ENCODE measurements at regions not wholly inside any gene's neighbourhood (a gene's known extent, or its start where the extent isn't known, plus 50 kb on each side); places are given as distances from the start of the nearest gene placed in this dataset.

DNA sequence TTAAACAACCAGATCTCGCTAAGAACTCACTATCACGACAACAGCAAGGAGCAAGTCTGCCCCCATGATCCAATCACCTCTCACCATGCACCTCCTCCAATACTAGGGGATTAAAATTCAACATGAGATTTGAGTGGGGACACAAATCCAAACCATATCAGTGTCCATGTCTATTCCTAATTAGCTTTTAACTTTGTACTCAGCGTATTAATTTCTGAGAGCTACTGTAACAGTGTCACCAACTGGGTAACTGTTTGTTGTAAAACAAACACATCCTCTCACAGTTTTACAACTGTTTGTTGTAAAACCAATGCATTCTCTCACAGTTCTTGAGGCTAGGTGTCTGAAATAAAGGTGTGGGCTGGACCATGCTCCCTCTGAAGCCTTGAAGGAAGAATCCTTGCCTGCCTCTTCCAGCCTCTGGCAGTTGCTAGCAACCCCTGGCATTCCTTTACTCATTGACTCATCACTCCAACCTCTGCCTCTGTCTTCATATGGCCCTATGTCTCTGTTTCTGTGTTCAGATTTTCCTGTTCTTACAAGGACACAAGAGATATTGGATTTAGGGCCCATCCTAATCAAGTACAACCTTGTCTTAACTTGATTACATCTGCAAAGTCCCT lies 121.2 kb downstream of the LTN1 start:
- no peaks in the 10 kb centered on the region for H3K79me2 ChIP-seq (replicated peaks; ENCODE audit: insufficient read depth)
- H3K4me2 ChIP-seq, result no peak overlapping the region
- H3K27ac ChIP-seq (ENCODE audit: low read depth), result no peak overlapping the region
- H3K9me2 ChIP-seq (ENCODE audit: insufficient read depth), result no peaks in the 10 kb centered on the region
- H2AFZ ChIP-seq, result no peak overlapping the region
- Mint-ChIP-seq H3K27me3 (ENCODE audit: insufficient read depth, low read depth, poor library complexity) (no peaks in the 10 kb centered on the region), H3K9me3 (no peaks in the 10 kb centered on the region), H3K27ac (peak overlapping the region; percentile 54; the same call in 1 of the 2 replicates), H3K4me1 (no peaks in the 10 kb centered on the region), H3K36me3 (ENCODE audit: low read depth) (peaks cover 23% of the 10 kb centered on the region), H3K4me3 (no peak overlapping the region)
- no peak overlapping the region for H3K4me3 ChIP-seq
- no peak for ATAC-seq
- DNase-seq (ENCODE audit: low spot score), result no peak
- H3K27me3 ChIP-seq (ENCODE audit: insufficient read depth), result no peaks in the 10 kb centered on the region
- H3K36me3 ChIP-seq (ENCODE audit: insufficient read depth), result peaks cover 19% of the 10 kb centered on the region; the same call in 1 of the 2 replicates
- H4K20me1 ChIP-seq (replicated peaks; ENCODE audit: insufficient read depth), result no peaks in the 10 kb centered on the region
- no peaks in the 10 kb centered on the region for H3F3A ChIP-seq (replicated peaks; ENCODE audit: low read depth)
- H3K4me1 ChIP-seq (ENCODE audit: insufficient read depth), result no peaks in the 10 kb centered on the region
- TF ChIP-seq EZH2phosphoT487 (IDR thresholded peaks at IDR 0.05; ENCODE audit: unreplicated experiment) (no peak), JUNB (IDR thresholded peaks at IDR 0.05; ENCODE audit: unreplicated experiment) (no peak), ZNF331 (CRISPR knock-in tag; IDR thresholded peaks at IDR 0.05; ENCODE audit: low read depth) (no peak), CREB1 (CRISPR knock-in tag; IDR thresholded peaks at IDR 0.05; ENCODE audit: low read depth) (no peak), STAT1 (IDR thresholded peaks at IDR 0.05; ENCODE audit: unreplicated experiment) (no peak), EZH2 (IDR thresholded peaks at IDR 0.05; ENCODE audit: low read depth, unreplicated experiment) (no peak), NANOG (IDR thresholded peaks at IDR 0.05; ENCODE audit: borderline replicate concordance) (no peak)
- TF ChIP-seq, protein P1, sequence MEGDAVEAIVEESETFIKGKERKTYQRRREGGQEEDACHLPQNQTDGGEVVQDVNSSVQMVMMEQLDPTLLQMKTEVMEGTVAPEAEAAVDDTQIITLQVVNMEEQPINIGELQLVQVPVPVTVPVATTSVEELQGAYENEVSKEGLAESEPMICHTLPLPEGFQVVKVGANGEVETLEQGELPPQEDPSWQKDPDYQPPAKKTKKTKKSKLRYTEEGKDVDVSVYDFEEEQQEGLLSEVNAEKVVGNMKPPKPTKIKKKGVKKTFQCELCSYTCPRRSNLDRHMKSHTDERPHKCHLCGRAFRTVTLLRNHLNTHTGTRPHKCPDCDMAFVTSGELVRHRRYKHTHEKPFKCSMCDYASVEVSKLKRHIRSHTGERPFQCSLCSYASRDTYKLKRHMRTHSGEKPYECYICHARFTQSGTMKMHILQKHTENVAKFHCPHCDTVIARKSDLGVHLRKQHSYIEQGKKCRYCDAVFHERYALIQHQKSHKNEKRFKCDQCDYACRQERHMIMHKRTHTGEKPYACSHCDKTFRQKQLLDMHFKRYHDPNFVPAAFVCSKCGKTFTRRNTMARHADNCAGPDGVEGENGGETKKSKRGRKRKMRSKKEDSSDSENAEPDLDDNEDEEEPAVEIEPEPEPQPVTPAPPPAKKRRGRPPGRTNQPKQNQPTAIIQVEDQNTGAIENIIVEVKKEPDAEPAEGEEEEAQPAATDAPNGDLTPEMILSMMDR (conservative IDR thresholded peaks at IDR 0.05; ENCODE audit: low read depth in 2 of 2), result no peak
- TF ChIP-seq, protein P2, sequence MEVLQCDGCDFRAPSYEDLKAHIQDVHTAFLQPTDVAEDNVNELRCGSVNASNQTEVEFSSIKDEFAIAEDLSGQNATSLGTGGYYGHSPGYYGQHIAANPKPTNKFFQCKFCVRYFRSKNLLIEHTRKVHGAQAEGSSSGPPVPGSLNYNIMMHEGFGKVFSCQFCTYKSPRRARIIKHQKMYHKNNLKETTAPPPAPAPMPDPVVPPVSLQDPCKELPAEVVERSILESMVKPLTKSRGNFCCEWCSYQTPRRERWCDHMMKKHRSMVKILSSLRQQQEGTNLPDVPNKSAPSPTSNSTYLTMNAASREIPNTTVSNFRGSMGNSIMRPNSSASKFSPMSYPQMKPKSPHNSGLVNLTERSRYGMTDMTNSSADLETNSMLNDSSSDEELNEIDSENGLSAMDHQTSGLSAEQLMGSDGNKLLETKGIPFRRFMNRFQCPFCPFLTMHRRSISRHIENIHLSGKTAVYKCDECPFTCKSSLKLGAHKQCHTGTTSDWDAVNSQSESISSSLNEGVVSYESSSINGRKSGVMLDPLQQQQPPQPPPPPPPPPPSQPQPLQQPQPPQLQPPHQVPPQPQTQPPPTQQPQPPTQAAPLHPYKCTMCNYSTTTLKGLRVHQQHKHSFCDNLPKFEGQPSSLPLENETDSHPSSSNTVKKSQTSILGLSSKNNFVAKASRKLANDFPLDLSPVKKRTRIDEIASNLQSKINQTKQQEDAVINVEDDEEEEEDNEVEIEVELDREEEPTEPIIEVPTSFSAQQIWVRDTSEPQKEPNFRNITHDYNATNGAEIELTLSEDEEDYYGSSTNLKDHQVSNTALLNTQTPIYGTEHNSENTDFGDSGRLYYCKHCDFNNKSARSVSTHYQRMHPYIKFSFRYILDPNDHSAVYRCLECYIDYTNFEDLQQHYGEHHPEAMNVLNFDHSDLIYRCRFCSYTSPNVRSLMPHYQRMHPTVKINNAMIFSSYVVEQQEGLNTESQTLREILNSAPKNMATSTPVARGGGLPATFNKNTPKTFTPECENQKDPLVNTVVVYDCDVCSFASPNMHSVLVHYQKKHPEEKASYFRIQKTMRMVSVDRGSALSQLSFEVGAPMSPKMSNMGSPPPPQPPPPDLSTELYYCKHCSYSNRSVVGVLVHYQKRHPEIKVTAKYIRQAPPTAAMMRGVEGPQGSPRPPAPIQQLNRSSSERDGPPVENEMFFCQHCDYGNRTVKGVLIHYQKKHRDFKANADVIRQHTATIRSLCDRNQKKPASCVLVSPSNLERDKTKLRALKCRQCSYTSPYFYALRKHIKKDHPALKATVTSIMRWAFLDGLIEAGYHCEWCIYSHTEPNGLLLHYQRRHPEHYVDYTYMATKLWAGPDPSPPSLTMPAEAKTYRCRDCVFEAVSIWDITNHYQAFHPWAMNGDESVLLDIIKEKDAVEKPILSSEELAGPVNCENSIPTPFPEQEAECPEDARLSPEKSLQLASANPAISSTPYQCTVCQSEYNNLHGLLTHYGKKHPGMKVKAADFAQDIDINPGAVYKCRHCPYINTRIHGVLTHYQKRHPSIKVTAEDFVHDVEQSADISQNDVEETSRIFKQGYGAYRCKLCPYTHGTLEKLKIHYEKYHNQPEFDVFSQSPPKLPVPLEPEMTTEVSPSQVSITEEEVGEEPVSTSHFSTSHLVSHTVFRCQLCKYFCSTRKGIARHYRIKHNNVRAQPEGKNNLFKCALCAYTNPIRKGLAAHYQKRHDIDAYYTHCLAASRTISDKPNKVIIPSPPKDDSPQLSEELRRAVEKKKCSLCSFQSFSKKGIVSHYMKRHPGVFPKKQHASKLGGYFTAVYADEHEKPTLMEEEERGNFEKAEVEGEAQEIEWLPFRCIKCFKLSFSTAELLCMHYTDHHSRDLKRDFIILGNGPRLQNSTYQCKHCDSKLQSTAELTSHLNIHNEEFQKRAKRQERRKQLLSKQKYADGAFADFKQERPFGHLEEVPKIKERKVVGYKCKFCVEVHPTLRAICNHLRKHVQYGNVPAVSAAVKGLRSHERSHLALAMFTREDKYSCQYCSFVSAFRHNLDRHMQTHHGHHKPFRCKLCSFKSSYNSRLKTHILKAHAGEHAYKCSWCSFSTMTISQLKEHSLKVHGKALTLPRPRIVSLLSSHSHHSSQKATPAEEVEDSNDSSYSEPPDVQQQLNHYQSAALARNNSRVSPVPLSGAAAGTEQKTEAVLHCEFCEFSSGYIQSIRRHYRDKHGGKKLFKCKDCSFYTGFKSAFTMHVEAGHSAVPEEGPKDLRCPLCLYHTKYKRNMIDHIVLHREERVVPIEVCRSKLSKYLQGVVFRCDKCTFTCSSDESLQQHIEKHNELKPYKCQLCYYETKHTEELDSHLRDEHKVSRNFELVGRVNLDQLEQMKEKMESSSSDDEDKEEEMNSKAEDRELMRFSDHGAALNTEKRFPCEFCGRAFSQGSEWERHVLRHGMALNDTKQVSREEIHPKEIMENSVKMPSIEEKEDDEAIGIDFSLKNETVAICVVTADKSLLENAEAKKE (CRISPR knock-in tag; IDR thresholded peaks at IDR 0.05), result no peak
- TF ChIP-seq, protein P3, sequence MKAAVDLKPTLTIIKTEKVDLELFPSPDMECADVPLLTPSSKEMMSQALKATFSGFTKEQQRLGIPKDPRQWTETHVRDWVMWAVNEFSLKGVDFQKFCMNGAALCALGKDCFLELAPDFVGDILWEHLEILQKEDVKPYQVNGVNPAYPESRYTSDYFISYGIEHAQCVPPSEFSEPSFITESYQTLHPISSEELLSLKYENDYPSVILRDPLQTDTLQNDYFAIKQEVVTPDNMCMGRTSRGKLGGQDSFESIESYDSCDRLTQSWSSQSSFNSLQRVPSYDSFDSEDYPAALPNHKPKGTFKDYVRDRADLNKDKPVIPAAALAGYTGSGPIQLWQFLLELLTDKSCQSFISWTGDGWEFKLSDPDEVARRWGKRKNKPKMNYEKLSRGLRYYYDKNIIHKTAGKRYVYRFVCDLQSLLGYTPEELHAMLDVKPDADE (IDR thresholded peaks at IDR 0.05), result no peak
- TF ChIP-seq, protein P4, sequence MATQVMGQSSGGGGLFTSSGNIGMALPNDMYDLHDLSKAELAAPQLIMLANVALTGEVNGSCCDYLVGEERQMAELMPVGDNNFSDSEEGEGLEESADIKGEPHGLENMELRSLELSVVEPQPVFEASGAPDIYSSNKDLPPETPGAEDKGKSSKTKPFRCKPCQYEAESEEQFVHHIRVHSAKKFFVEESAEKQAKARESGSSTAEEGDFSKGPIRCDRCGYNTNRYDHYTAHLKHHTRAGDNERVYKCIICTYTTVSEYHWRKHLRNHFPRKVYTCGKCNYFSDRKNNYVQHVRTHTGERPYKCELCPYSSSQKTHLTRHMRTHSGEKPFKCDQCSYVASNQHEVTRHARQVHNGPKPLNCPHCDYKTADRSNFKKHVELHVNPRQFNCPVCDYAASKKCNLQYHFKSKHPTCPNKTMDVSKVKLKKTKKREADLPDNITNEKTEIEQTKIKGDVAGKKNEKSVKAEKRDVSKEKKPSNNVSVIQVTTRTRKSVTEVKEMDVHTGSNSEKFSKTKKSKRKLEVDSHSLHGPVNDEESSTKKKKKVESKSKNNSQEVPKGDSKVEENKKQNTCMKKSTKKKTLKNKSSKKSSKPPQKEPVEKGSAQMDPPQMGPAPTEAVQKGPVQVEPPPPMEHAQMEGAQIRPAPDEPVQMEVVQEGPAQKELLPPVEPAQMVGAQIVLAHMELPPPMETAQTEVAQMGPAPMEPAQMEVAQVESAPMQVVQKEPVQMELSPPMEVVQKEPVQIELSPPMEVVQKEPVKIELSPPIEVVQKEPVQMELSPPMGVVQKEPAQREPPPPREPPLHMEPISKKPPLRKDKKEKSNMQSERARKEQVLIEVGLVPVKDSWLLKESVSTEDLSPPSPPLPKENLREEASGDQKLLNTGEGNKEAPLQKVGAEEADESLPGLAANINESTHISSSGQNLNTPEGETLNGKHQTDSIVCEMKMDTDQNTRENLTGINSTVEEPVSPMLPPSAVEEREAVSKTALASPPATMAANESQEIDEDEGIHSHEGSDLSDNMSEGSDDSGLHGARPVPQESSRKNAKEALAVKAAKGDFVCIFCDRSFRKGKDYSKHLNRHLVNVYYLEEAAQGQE (IDR thresholded peaks at IDR 0.05; ENCODE audit: unreplicated experiment), result no peak

Data from GM23338 (cell line).